ENCODE measurements at regions not wholly inside any gene's neighbourhood (a gene's known extent, or its start where the extent isn't known, plus 50 kb on each side); places are given as distances from the start of the nearest gene placed in this dataset.

GRCh38 chr9:93898026-93898425 is 57.1 kb downstream of the BARX1 start:
- TF ChIP-seq POLR2A (IDR thresholded peaks at IDR 0.05), result no peak
- TF ChIP-seq, protein P1, sequence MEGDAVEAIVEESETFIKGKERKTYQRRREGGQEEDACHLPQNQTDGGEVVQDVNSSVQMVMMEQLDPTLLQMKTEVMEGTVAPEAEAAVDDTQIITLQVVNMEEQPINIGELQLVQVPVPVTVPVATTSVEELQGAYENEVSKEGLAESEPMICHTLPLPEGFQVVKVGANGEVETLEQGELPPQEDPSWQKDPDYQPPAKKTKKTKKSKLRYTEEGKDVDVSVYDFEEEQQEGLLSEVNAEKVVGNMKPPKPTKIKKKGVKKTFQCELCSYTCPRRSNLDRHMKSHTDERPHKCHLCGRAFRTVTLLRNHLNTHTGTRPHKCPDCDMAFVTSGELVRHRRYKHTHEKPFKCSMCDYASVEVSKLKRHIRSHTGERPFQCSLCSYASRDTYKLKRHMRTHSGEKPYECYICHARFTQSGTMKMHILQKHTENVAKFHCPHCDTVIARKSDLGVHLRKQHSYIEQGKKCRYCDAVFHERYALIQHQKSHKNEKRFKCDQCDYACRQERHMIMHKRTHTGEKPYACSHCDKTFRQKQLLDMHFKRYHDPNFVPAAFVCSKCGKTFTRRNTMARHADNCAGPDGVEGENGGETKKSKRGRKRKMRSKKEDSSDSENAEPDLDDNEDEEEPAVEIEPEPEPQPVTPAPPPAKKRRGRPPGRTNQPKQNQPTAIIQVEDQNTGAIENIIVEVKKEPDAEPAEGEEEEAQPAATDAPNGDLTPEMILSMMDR (IDR thresholded peaks at IDR 0.05), result no peak
- TF ChIP-seq EP300 (IDR thresholded peaks at IDR 0.05), result no peak
- H3K4me3 ChIP-seq, result no peak overlapping the region
- H3K27ac ChIP-seq, result no peak overlapping the region
- 71 to 83% (median 72%) methylated on average over 2 of the region's 2 CpGs for WGBS, 3 donors
- H3K36me3 ChIP-seq, result no peaks in the 10 kb centered on the region
- no peak for DNase-seq
- H3K27me3 ChIP-seq, result no peaks in the 10 kb centered on the region
- intact Hi-C loops (cut with DNase I), result no loop called here
- no peaks in the 10 kb centered on the region for H3K4me1 ChIP-seq (ENCODE audit: insufficient read depth)
- no peaks in the 10 kb centered on the region for H3K9me3 ChIP-seq

GRCh38 chr9:93897075-93897970 is 57.8 kb downstream of the BARX1 start:
- Histone ChIP-seq H3K27ac (no peak overlapping the region), H3K4me1 (ENCODE audit: insufficient read depth) (no peaks in the 10 kb centered on the region), H3K4me3 (no peak overlapping the region), H3K9me3 (no peaks in the 10 kb centered on the region), H3K27me3 (no peaks in the 10 kb centered on the region), H3K36me3 (no peaks in the 10 kb centered on the region)
- TF ChIP-seq EP300 (IDR thresholded peaks at IDR 0.05), result no peak
- no peak for TF ChIP-seq POLR2A (IDR thresholded peaks at IDR 0.05)
- TF ChIP-seq, protein P1 (IDR thresholded peaks at IDR 0.05), result no peak
- peak in 1 of 5 donors; percentile 1 for DNase-seq
- WGBS, 3 donors, result 89 to 96% (median 92%) methylated on average over 8 of the region's 8 CpGs
- intact Hi-C loops (cut with DNase I), result no loop called here

GRCh38 chr9:93896496-93897033 is 58.6 kb downstream of the BARX1 start:
- no peaks in the 10 kb centered on the region for H3K9me3 ChIP-seq
- intact Hi-C loops (cut with DNase I), result no loop called here
- H3K27ac ChIP-seq, result no peak overlapping the region
- no peaks in the 10 kb centered on the region for H3K36me3 ChIP-seq
- no peaks in the 10 kb centered on the region for H3K4me1 ChIP-seq (ENCODE audit: insufficient read depth)
- DNase-seq, result peak in 2 of 5 donors; percentile 2 to 13
- no peaks in the 10 kb centered on the region for H3K27me3 ChIP-seq
- TF ChIP-seq, protein P1 (IDR thresholded peaks at IDR 0.05), result no peak
- TF ChIP-seq POLR2A (IDR thresholded peaks at IDR 0.05), result no peak
- no peak for TF ChIP-seq EP300 (IDR thresholded peaks at IDR 0.05)
- 83 to 87% (median 85%) methylated on average over 9 of the region's 9 CpGs for WGBS, 3 donors
- H3K4me3 ChIP-seq, result no peak overlapping the region

GRCh38 chr9:93896093-93896492 is 59.1 kb downstream of the BARX1 start:
- H3K4me1 ChIP-seq (ENCODE audit: insufficient read depth), result no peaks in the 10 kb centered on the region
- intact Hi-C loops (cut with DNase I), result no loop called here
- H3K9me3 ChIP-seq, result no peaks in the 10 kb centered on the region
- TF ChIP-seq, protein P1 (IDR thresholded peaks at IDR 0.05), result no peak
- no peak for TF ChIP-seq EP300 (IDR thresholded peaks at IDR 0.05)
- TF ChIP-seq POLR2A (IDR thresholded peaks at IDR 0.05), result no peak
- H3K36me3 ChIP-seq, result no peaks in the 10 kb centered on the region
- no peaks in the 10 kb centered on the region for H3K27me3 ChIP-seq
- H3K4me3 ChIP-seq, result no peak overlapping the region
- WGBS, 3 donors, result 60 to 74% (median 66%) methylated on average over 6 of the region's 6 CpGs
- peak in 1 of 5 donors; percentile 17 for DNase-seq
- H3K27ac ChIP-seq, result no peak overlapping the region

Measured in ovary (tissue), 7 donors.